ENCODE measurements at regions not wholly inside any gene's neighbourhood (a gene's known extent, or its start where the extent isn't known, plus 50 kb on each side); places are given as distances from the start of the nearest gene placed in this dataset.

- no peak for TF ChIP-seq CTCF (IDR thresholded peaks at IDR 0.05)
- TF ChIP-seq POLR2A (IDR thresholded peaks at IDR 0.05): no peak
Observed at GRCh38 chr2:180553094-180553715, 427.2 kb upstream of the UBE2E3 start.

All from Peyer's patch (tissue), 4 donors.